Thoracic aorta (tissue), 2 donors: ENCODE measurements at regions not wholly inside any gene's neighbourhood (a gene's known extent, or its start where the extent isn't known, plus 50 kb on each side); places are given as distances from the start of the nearest gene placed in this dataset.

Experiments
- ATAC-seq: fragments of 150-250 bp; one replicate; pipeline ENCODE4 v1.8.0; 2017; ENCODE audit warnings: low read depth; ENCODE audit not compliant: insufficient number of reproducible peaks, low FRiP score
- DNase-seq: peaks from one replicate; pipeline ENCODE4 v3.0.0-alpha.2; 2020; ENCODE audit warnings: low spot score
- H3K27ac ChIP-seq, 2 donors: fragments of 200-600 bp; sonication (generic); 1 replicate in 1 of 2; 2 replicates in 1 of 2; pipeline ENCODE4 v1.5.1; 2016; ENCODE audit warnings: mild to moderate bottlenecking in 2 of 2, moderate library complexity in 2 of 2
- H3K27me3 ChIP-seq: fragments of 200-600 bp; sonication (generic); replicated peaks from 2 replicates; pipeline ENCODE4 v1.6.0; 2016; ENCODE audit warnings: mild to moderate bottlenecking; ENCODE audit not compliant: insufficient read depth
- H3K36me3 ChIP-seq: fragments of 200-600 bp; sonication (generic); one replicate; pipeline ENCODE4 v1.5.1; 2016
- H3K4me1 ChIP-seq, 2 donors: fragments of 200-600 bp; sonication (generic); 1 replicate in 1 of 2; 2 replicates in 1 of 2; pipeline versions ENCODE4 v1.5.1 to v1.6.0; 2016; ENCODE audit warnings: low read depth in 2 of 2, mild to moderate bottlenecking in 1 of 2; ENCODE audit not compliant: control insufficient read depth in 1 of 2
- H3K4me3 ChIP-seq: fragments of 200-600 bp; sonication (generic); 2 replicates; pipeline ENCODE4 v1.5.1; 2016; ENCODE audit warnings: mild to moderate bottlenecking
- H3K9me3 ChIP-seq: fragments of 200-600 bp; sonication (generic); 2 replicates; pipeline ENCODE4 v1.5.1; 2016
- TF ChIP-seq, protein P1 (sequence below): fragments of 200-600 bp; sonication (generic); IDR thresholded peaks from one replicate; pipeline ENCODE4 v1.5.1; 2019; ENCODE audit warnings: antibody characterized with exemption

DNA sequence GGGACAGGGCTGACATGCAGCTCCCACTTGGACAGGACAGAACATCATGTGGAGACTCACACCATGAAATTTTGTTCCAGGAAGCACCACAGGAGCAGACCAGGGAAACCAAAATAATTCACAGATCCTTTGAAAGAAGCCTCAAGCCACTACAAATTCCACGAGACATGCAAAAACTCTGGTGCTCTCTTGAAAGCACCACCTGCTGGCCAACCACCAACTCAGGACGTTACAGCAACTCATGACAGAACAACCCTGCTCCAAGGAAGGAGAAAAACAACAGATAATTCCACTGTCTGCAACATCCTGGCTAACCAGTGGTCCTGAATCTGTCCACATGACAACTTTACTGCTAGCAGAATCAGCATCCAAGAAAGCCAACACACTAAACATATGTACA, 516.0 kb downstream of the SPATA31D1 start:
- Histone ChIP-seq H3K4me3 (no peak overlapping the region), H3K9me3 (peaks cover 8% of the 10 kb centered on the region), H3K4me1 (no peaks in the 10 kb centered on the region), H3K27ac (no peak overlapping the region), H3K27me3 (no peaks in the 10 kb centered on the region), H3K36me3 (no peaks in the 10 kb centered on the region)
- no peak for ATAC-seq
- DNase-seq, result no peak
- TF ChIP-seq, protein P1, sequence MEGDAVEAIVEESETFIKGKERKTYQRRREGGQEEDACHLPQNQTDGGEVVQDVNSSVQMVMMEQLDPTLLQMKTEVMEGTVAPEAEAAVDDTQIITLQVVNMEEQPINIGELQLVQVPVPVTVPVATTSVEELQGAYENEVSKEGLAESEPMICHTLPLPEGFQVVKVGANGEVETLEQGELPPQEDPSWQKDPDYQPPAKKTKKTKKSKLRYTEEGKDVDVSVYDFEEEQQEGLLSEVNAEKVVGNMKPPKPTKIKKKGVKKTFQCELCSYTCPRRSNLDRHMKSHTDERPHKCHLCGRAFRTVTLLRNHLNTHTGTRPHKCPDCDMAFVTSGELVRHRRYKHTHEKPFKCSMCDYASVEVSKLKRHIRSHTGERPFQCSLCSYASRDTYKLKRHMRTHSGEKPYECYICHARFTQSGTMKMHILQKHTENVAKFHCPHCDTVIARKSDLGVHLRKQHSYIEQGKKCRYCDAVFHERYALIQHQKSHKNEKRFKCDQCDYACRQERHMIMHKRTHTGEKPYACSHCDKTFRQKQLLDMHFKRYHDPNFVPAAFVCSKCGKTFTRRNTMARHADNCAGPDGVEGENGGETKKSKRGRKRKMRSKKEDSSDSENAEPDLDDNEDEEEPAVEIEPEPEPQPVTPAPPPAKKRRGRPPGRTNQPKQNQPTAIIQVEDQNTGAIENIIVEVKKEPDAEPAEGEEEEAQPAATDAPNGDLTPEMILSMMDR, result no peak

- DNase-seq (no peak), ATAC-seq (no peak)
- TF ChIP-seq, protein P1, result no peak
- H3K27ac ChIP-seq, result no peak overlapping the region
- peaks cover 10 to 22% of the 10 kb centered on the region in 2 donors for H3K4me1 ChIP-seq
- no peaks in the 10 kb centered on the region for H3K36me3 ChIP-seq
- no peaks in the 10 kb centered on the region for H3K27me3 ChIP-seq
- H3K9me3 ChIP-seq, result no peaks in the 10 kb centered on the region
- H3K4me3 ChIP-seq, result no peak overlapping the region
Measured at GRCh38 chr9:82511626-82512025, 523.1 kb downstream of the SPATA31D1 start.

- peak overlapping the region in 1 of 2 donors; percentile 5 for H3K27ac ChIP-seq
- TF ChIP-seq, protein P1, result no peak
- H3K4me3 ChIP-seq, result no peak overlapping the region
- no peak for ATAC-seq
- H3K4me1 ChIP-seq, result peaks cover 10 to 22% of the 10 kb centered on the region in 2 donors
- no peak for DNase-seq
- H3K27me3 ChIP-seq, result no peaks in the 10 kb centered on the region
- H3K36me3 ChIP-seq, result no peaks in the 10 kb centered on the region
- H3K9me3 ChIP-seq, result no peaks in the 10 kb centered on the region
Measured at GRCh38 chr9:82512728-82513127, 524.2 kb downstream of the SPATA31D1 start.

- Histone ChIP-seq H3K27ac (peak overlapping the region in 1 of 2 donors; percentile 5), H3K36me3 (no peaks in the 10 kb centered on the region), H3K4me3 (peak overlapping the region; percentile 29), H3K9me3 (no peaks in the 10 kb centered on the region), H3K27me3 (no peaks in the 10 kb centered on the region), H3K4me1 (peaks cover 10 to 22% of the 10 kb centered on the region in 2 donors)
- ATAC-seq (peak; percentile 28), DNase-seq (no peak)
- TF ChIP-seq, protein P1, result no peak
Measured at GRCh38 chr9:82513242-82513751, 524.7 kb downstream of the SPATA31D1 start.

- H3K9me3 ChIP-seq, result no peaks in the 10 kb centered on the region
- no peak overlapping the region for H3K27ac ChIP-seq
- no peak for DNase-seq
- no peak overlapping the region for H3K4me3 ChIP-seq
- no peaks in the 10 kb centered on the region for H3K27me3 ChIP-seq
- H3K36me3 ChIP-seq, result no peaks in the 10 kb centered on the region
- ATAC-seq, result no peak
- peaks cover 10 to 22% of the 10 kb centered on the region in 2 donors for H3K4me1 ChIP-seq
- TF ChIP-seq, protein P1, result no peak
Measured at GRCh38 chr9:82513976-82514735, 525.6 kb downstream of the SPATA31D1 start.
